GM19372 (cell line): ENCODE measurements at regions not wholly inside any gene's neighbourhood (a gene's known extent, or its start where the extent isn't known, plus 50 kb on each side); places are given as distances from the start of the nearest gene placed in this dataset.

Experiments used
- ATAC-seq: cut with Tn5 transposase; IDR thresholded peaks from one replicate; pipeline ENCODE4 v1.9.1; 2021; ENCODE audit warnings: mild to moderate bottlenecking, low read depth, moderate library complexity; ENCODE audit not compliant: unreplicated experiment

- no peak for ATAC-seq
Measured at GRCh38 chr10:108817135-108817534, 1106.2 kb downstream of the XPNPEP1 start.

GRCh38 chr10:108812906-108813305 is 1110.4 kb downstream of the XPNPEP1 start:
- ATAC-seq, result no peak

- ATAC-seq, result no peak
Measured at GRCh38 chr10:108812296-108812695, 1111.0 kb downstream of the XPNPEP1 start.

- no peak for ATAC-seq
Measured at GRCh38 chr10:108808228-108808627, 1115.1 kb downstream of the XPNPEP1 start.

- ATAC-seq, result no peak
Measured at GRCh38 chr10:108801775-108802517, 1121.4 kb downstream of the XPNPEP1 start.

GRCh38 chr10:108801220-108801619 is 1122.1 kb downstream of the XPNPEP1 start:
- no peak for ATAC-seq

GRCh38 chr10:108797573-108797972 is 1125.7 kb downstream of the XPNPEP1 start:
- no peak for ATAC-seq

- ATAC-seq, result no peak
Measured at GRCh38 chr10:108791794-108792474, 1131.4 kb downstream of the XPNPEP1 start.

- ATAC-seq, result no peak
Measured at GRCh38 chr10:108791030-108791429, 1132.3 kb downstream of the XPNPEP1 start.

GRCh38 chr10:108789919-108790318 is 1133.4 kb downstream of the XPNPEP1 start:
- no peak for ATAC-seq

- ATAC-seq, result no peak
Measured at GRCh38 chr10:108789336-108789735, 1134.0 kb downstream of the XPNPEP1 start.

- ATAC-seq, result no peak
Measured at GRCh38 chr10:108788891-108789290, 1134.4 kb downstream of the XPNPEP1 start.

- ATAC-seq, result no peak
Measured at GRCh38 chr10:108787932-108788331, 1135.4 kb downstream of the XPNPEP1 start.

- no peak for ATAC-seq
Measured at GRCh38 chr10:108785011-108785410, 1138.3 kb downstream of the XPNPEP1 start.

GRCh38 chr10:108784534-108784933 is 1138.8 kb downstream of the XPNPEP1 start:
- no peak for ATAC-seq

GRCh38 chr10:108783897-108784296 is 1139.4 kb downstream of the XPNPEP1 start:
- no peak for ATAC-seq

GRCh38 chr10:108782411-108782810 is 1140.9 kb downstream of the XPNPEP1 start:
- no peak for ATAC-seq

GRCh38 chr10:108779501-108779900 is 1143.8 kb downstream of the XPNPEP1 start:
- ATAC-seq, result no peak

GRCh38 chr10:108775911-108776475 is 1147.3 kb downstream of the XPNPEP1 start:
- no peak for ATAC-seq

GRCh38 chr10:108771106-108771505 is 1152.2 kb downstream of the XPNPEP1 start:
- ATAC-seq, result no peak

- no peak for ATAC-seq
Measured at GRCh38 chr10:108765794-108766193, 1157.5 kb downstream of the XPNPEP1 start.

- ATAC-seq, result no peak
Measured at GRCh38 chr10:108757946-108758345, 1165.4 kb downstream of the XPNPEP1 start.
